ENCODE measurements at regions not wholly inside any gene's neighbourhood (a gene's known extent, or its start where the extent isn't known, plus 50 kb on each side); places are given as distances from the start of the nearest gene placed in this dataset. TPM values are rescaled to one million over a fixed set of nuclear protein-coding genes. Genes with fewer than 3 reads are reported as not detected.

Small RNAs in the stretch of these regions (small RNA-seq; reads per million reads assigned to genes)
- gene AL159169.1 (ENCODE audit: insufficient read depth) = not detected
